HepG2 (cell line): ENCODE measurements at regions not wholly inside any gene's neighbourhood (a gene's known extent, or its start where the extent isn't known, plus 50 kb on each side); places are given as distances from the start of the nearest gene placed in this dataset.

Experiments used
- ATAC-seq: fragments of 200-7000 bp; cut with Tn5 transposase; 3 replicates; pipeline ENCODE4 v1.9.1; 2020; ENCODE audit warnings: mild to moderate bottlenecking, moderate library complexity
- BruUV-seq: library from RNA; stranded (reverse); fragments of 400-500 nt; replicated peaks from 2 replicates; lab custom pipeline; 2021; lab: Mats Ljungman, UMichigan
- CTCF ChIA-PET: fragments of 300-600 bp; formaldehyde crosslinking; extraction: SDS; loops from one replicate; lab custom pipeline; 2021; ENCODE audit warnings: low total read pairs, inconsistent platforms, low intra/inter-chr PET ratio; lab: Yijun Ruan, JAX
- POLR2A ChIA-PET: fragments of 350-600 bp; sonication (Branson Sonifier 250); formaldehyde crosslinking; loops from one replicate; lab custom pipeline; 2020; ENCODE audit warnings: antibody characterized with exemption, inconsistent platforms; lab: Yijun Ruan, JAX
- DNase-seq: peaks from one replicate; pipeline ENCODE4 v3.0.0-alpha.2; 2015; ENCODE audit warnings: low spot score
- FAIRE-seq: peaks from 3 replicates; lab custom pipeline; 2011; peaks lifted over from hg19 to GRCh38; lab: Jason Lieb, UNC
- H2AFZ ChIP-seq: one replicate; pipeline ENCODE4 v1.6.1; 2011; ENCODE audit warnings: low read length, inconsistent platforms
- H3K27ac ChIP-seq: fragments of 300-600 bp; 3 replicates; pipeline ENCODE4 v1.8.0; 2011; ENCODE audit warnings: mixed run types, mild to moderate bottlenecking, mixed read lengths, low read length, inconsistent platforms; ENCODE audit not compliant: insufficient read depth; ENCODE audit errors: extremely low read length
- H3K27me3 ChIP-seq, 2 experiments: fragments of 200-600 bp in 1 of 2; 2 replicates in 1 of 2; 3 replicates in 1 of 2; pipeline versions ENCODE4 v1.6.0 to v1.8.0; 2011; ENCODE audit warnings: low read length in 2 of 2, mild to moderate bottlenecking in 2 of 2, moderate library complexity in 2 of 2, inconsistent platforms in 1 of 2; ENCODE audit not compliant: insufficient read depth in 2 of 2, control insufficient read depth in 1 of 2
- H3K36me3 ChIP-seq, 2 experiments: fragments of 200-600 bp in 1 of 2; replicated peaks in 1 of 2; 2 replicates in 1 of 2; 3 replicates in 1 of 2; pipeline versions ENCODE4 v1.5.1 to v1.8.0; 2011; ENCODE audit warnings: low read length in 2 of 2, inconsistent platforms in 1 of 2; ENCODE audit not compliant: insufficient read depth in 2 of 2, control insufficient read depth in 1 of 2
- H3K4me1 ChIP-seq: 2 replicates; pipeline ENCODE4 v1.5.1; 2012; ENCODE audit warnings: low read length, inconsistent platforms; ENCODE audit not compliant: insufficient read depth
- H3K4me2 ChIP-seq: 2 replicates; pipeline ENCODE4 v1.6.0; 2011; ENCODE audit warnings: low read depth, low read length, inconsistent platforms
- H3K4me3 ChIP-seq, 3 experiments: fragments of 200-600 bp in 1 of 3; sonication (generic), shearing (Covaris generic) in 1 of 3; replicated peaks in 1 of 3; 2 replicates each; pipeline ENCODE4 v1.5.1; 2011 to 2016; ENCODE audit warnings: low read length in 3 of 3, inconsistent platforms in 2 of 3, low read depth in 2 of 3, mild to moderate bottlenecking in 2 of 3, control low read depth in 1 of 3, mixed read lengths in 1 of 3; ENCODE audit not compliant: insufficient read depth in 1 of 3
- H3K79me2 ChIP-seq: one replicate; pipeline ENCODE4 v1.6.1; 2011; ENCODE audit warnings: low read length, inconsistent platforms; ENCODE audit not compliant: insufficient read depth
- H3K9ac ChIP-seq: 2 replicates; pipeline ENCODE4 v1.6.0; 2011; ENCODE audit warnings: mild to moderate bottlenecking, low read depth, low read length, inconsistent platforms; ENCODE audit not compliant: insufficient read depth
- H3K9me3 ChIP-seq: 2 replicates; pipeline ENCODE4 v1.5.1; 2012; ENCODE audit warnings: mild to moderate bottlenecking, low read length
- H4K20me1 ChIP-seq: 2 replicates; pipeline ENCODE4 v1.6.0; 2011; ENCODE audit warnings: inconsistent platforms, mild to moderate bottlenecking, low read length, moderate library complexity; ENCODE audit not compliant: insufficient read depth
- WGBS: methylation state at CpG from one replicate; pipeline ENCODE4 v1.1.6; 2017; ENCODE audit warnings: low lambda C conversion rate; 5-methylcytosine and 5-hydroxymethylcytosine counted together
- in situ Hi-C: cut with HindIII; loops from 2 replicates; pipeline ENCODE4 v1.10.0; 2017; ENCODE audit warnings: low pct_unique_long_range_greater_than_20kb; ENCODE audit not compliant: extremely low pct_ligation_motif_present
- intact Hi-C: fragments of 100-400 bp; cut with micrococcal nuclease; formaldehyde crosslinking; loops from one replicate; pipeline ENCODE4 v1.10.0; 2022; ENCODE audit not compliant: unreplicated experiment
- TF ChIP-seq, protein P1 (sequence below): sonication (generic); formaldehyde crosslinking; IDR thresholded peaks from 2 replicates; pipeline ENCODE4 v1.4.0; 2020; ENCODE audit warnings: missing genetic modification reagents
- TF ChIP-seq, protein P2 (sequence below): fragments of 450-650 bp; IDR thresholded peaks from 2 replicates; pipeline ENCODE4 v1.6.1; 2016
- TF ChIP-seq, protein P3 (sequence below), 2 experiments: IDR thresholded peaks; 2 replicates each; pipeline ENCODE4 v1.6.1; 2011 to 2012; ENCODE audit warnings: low read length in 2 of 2, borderline replicate concordance in 1 of 2, low read depth in 1 of 2, mild to moderate bottlenecking in 1 of 2, moderate library complexity in 1 of 2

DNA sequence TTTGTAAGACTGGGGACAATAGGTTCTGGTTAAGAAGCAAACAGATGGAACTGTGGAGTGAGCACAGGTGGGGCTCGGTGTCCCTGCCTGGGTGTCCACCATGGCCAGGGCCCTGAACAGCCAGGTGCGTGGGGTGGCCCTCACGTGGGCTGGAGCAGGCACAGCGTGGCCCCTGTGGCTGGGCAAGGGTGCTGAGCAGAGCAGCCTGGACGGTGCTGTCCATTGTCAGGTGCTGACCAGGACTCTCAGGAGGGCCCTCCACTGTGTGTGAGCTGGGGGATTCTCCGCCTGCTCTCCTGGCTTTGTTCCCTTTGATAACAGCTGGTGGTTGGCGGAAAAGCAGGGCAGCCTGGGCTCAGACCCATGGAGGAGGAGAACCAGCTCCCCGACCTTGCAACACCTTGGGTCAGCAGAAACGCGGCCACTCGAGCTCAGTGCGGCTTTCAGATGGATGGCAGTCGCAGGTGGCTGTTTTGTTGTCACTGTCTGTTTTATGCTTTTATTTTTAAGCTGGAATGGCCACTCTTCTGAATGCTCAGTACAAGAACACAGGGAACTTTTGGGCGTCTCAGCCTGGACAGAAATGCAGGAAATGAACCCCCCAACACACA lies 273.9 kb upstream of the ADARB2 start:
- CTCF ChIA-PET, result no interaction called here
- no peaks in the 10 kb centered on the region; the same call in 1 of the 2 replicates for H3K9me3 ChIP-seq
- ATAC-seq (peak; percentile 31; the same call in 1 of the 3 replicates), FAIRE-seq (no peak), DNase-seq (no peak)
- H3K4me2 ChIP-seq, result no peak overlapping the region
- no TSS peak for BruUV-seq
- H3K4me3 ChIP-seq, result no peak overlapping the region
- no peaks in the 10 kb centered on the region for H4K20me1 ChIP-seq
- 7% methylated on average over 7 of the region's 14 CpGs for WGBS
- H3K27ac ChIP-seq, result no peak overlapping the region
- H3K4me1 ChIP-seq, result no peaks in the 10 kb centered on the region
- H3K79me2 ChIP-seq, result no peaks in the 10 kb centered on the region
- H3K27me3 ChIP-seq, result 0 out of 5 replicates have a peak, but pooled peaks cover 0 to 5% of the 10 kb centered on the region in 2 experiments
- H2AFZ ChIP-seq, result no peak overlapping the region
- in situ Hi-C loops, result no loop called here
- no peak overlapping the region for H3K9ac ChIP-seq
- H3K36me3 ChIP-seq, result no peaks in the 10 kb centered on the region
- TF ChIP-seq, protein P1, sequence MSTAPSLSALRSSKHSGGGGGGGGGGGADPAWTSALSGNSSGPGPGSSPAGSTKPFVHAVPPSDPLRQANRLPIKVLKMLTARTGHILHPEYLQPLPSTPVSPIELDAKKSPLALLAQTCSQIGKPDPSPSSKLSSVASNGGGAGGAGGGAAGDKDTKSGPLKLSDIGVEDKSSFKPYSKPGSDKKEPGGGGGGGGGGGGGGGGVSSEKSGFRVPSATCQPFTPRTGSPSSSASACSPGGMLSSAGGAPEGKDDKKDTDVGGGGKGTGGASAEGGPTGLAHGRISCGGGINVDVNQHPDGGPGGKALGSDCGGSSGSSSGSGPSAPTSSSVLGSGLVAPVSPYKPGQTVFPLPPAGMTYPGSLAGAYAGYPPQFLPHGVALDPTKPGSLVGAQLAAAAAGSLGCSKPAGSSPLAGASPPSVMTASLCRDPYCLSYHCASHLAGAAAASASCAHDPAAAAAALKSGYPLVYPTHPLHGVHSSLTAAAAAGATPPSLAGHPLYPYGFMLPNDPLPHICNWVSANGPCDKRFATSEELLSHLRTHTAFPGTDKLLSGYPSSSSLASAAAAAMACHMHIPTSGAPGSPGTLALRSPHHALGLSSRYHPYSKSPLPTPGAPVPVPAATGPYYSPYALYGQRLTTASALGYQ (CRISPR knock-in tag), result no peak
- TF ChIP-seq, protein P2, sequence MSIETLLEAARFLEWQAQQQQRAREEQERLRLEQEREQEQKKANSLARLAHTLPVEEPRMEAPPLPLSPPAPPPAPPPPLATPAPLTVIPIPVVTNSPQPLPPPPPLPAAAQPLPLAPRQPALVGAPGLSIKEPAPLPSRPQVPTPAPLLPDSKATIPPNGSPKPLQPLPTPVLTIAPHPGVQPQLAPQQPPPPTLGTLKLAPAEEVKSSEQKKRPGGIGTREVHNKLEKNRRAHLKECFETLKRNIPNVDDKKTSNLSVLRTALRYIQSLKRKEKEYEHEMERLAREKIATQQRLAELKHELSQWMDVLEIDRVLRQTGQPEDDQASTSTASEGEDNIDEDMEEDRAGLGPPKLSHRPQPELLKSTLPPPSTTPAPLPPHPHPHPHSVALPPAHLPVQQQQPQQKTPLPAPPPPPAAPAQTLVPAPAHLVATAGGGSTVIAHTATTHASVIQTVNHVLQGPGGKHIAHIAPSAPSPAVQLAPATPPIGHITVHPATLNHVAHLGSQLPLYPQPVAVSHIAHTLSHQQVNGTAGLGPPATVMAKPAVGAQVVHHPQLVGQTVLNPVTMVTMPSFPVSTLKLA, result peak; percentile 35; the same call in 1 of the 2 replicates
- TF ChIP-seq, protein P3, sequence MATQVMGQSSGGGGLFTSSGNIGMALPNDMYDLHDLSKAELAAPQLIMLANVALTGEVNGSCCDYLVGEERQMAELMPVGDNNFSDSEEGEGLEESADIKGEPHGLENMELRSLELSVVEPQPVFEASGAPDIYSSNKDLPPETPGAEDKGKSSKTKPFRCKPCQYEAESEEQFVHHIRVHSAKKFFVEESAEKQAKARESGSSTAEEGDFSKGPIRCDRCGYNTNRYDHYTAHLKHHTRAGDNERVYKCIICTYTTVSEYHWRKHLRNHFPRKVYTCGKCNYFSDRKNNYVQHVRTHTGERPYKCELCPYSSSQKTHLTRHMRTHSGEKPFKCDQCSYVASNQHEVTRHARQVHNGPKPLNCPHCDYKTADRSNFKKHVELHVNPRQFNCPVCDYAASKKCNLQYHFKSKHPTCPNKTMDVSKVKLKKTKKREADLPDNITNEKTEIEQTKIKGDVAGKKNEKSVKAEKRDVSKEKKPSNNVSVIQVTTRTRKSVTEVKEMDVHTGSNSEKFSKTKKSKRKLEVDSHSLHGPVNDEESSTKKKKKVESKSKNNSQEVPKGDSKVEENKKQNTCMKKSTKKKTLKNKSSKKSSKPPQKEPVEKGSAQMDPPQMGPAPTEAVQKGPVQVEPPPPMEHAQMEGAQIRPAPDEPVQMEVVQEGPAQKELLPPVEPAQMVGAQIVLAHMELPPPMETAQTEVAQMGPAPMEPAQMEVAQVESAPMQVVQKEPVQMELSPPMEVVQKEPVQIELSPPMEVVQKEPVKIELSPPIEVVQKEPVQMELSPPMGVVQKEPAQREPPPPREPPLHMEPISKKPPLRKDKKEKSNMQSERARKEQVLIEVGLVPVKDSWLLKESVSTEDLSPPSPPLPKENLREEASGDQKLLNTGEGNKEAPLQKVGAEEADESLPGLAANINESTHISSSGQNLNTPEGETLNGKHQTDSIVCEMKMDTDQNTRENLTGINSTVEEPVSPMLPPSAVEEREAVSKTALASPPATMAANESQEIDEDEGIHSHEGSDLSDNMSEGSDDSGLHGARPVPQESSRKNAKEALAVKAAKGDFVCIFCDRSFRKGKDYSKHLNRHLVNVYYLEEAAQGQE (IDR thresholded peaks at IDR 0.05; ENCODE audit: borderline replicate concordance in 1 of 2, low read depth in 1 of 2, low read length in 2 of 2), result peak; percentile 46 to 80
- TF ChIP-seq, all 625 proteins: peak for 2
- intact Hi-C loops, result no loop called here
- POLR2A ChIA-PET, result no interaction called here
